PC-9 (cell line): ENCODE measurements at regions not wholly inside any gene's neighbourhood (a gene's known extent, or its start where the extent isn't known, plus 50 kb on each side); places are given as distances from the start of the nearest gene placed in this dataset.

Source experiments
- BruUV-seq: library from RNA; stranded (reverse); fragments of 400-500 nt; replicated peaks from 2 replicates; lab custom pipeline; 2021; lab: Mats Ljungman, UMichigan
- CTCF ChIA-PET: fragments of 300-600 bp; sonication (Branson Sonifier 250); formaldehyde crosslinking; loops from one replicate; lab custom pipeline; 2022; ENCODE audit warnings: antibody characterized with exemption; lab: Charles Lee
- POLR2A ChIA-PET: fragments of 300-600 bp; sonication (Branson Sonifier 250); formaldehyde crosslinking; loops from one replicate; lab custom pipeline; 2022; ENCODE audit warnings: antibody characterized with exemption; ENCODE audit not compliant: unreplicated experiment; lab: Charles Lee
- DNase-seq, 2 experiments: peaks; one replicate each; pipeline versions ENCODE4 v3.0.0 to v3.0.0-alpha.2; 2015 to 2022; ENCODE audit warnings: mixed read lengths in 1 of 2
- H2AFZ ChIP-seq: fragments of 200-600 bp; sonication (generic); 2 replicates; pipeline ENCODE4 v1.8.1; 2017; ENCODE audit warnings: antibody characterized with exemption
- H3F3A ChIP-seq: fragments of 200-600 bp; sonication (generic); 2 replicates; pipeline ENCODE4 v1.8.1; 2017; ENCODE audit warnings: antibody characterized with exemption, mild to moderate bottlenecking, low read depth; ENCODE audit not compliant: insufficient read depth
- H3K27ac ChIP-seq: fragments of 200-600 bp; sonication (generic); 2 replicates; pipeline ENCODE4 v1.6.1; 2016; ENCODE audit warnings: mixed run types
- H3K27me3 ChIP-seq: fragments of 200-600 bp; sonication (generic); 2 replicates; pipeline ENCODE4 v1.6.1; 2016; ENCODE audit warnings: low read depth, mixed run types; ENCODE audit not compliant: insufficient read depth
- H3K36me3 ChIP-seq: fragments of 200-600 bp; sonication (generic); 2 replicates; pipeline ENCODE4 v1.6.1; 2016; ENCODE audit warnings: low read depth, mixed run types
- H3K4me1 ChIP-seq: fragments of 200-600 bp; sonication (generic); replicated peaks from 2 replicates; pipeline ENCODE4 v1.6.1; 2016; ENCODE audit warnings: mixed run types; ENCODE audit not compliant: insufficient read depth
- H3K4me2 ChIP-seq: fragments of 200-600 bp; sonication (generic); 2 replicates; pipeline ENCODE4 v1.6.1; 2017; ENCODE audit warnings: mixed run types
- H3K4me3 ChIP-seq: fragments of 200-600 bp; sonication (generic); 2 replicates; pipeline ENCODE4 v1.6.1; 2016; ENCODE audit warnings: mixed run types
- H3K79me2 ChIP-seq: fragments of 200-600 bp; sonication (generic); 2 replicates; pipeline ENCODE4 v1.6.1; 2017; ENCODE audit warnings: low read depth, mixed run types
- H3K9me2 ChIP-seq: fragments of 200-600 bp; sonication (generic); 2 replicates; pipeline ENCODE4 v1.8.1; 2017; ENCODE audit warnings: mild to moderate bottlenecking; ENCODE audit not compliant: insufficient read depth
- H3K9me3 ChIP-seq: fragments of 200-600 bp; sonication (generic); 2 replicates; pipeline ENCODE4 v1.8.1; 2016; ENCODE audit warnings: low read depth; ENCODE audit not compliant: insufficient read depth
- H4K20me1 ChIP-seq: fragments of 200-600 bp; sonication (generic); 2 replicates; pipeline ENCODE4 v1.8.1; 2017; ENCODE audit not compliant: insufficient read depth
- CTCF ChIP-seq: fragments of 200-600 bp; sonication (generic); conservative IDR thresholded peaks from 2 replicates; pipeline ENCODE4 v1.6.1; 2017; ENCODE audit warnings: mixed run types, antibody characterized with exemption, mild to moderate bottlenecking, moderate library complexity
- EZH2 ChIP-seq: fragments of 200-600 bp; sonication (generic); IDR thresholded peaks from 2 replicates; pipeline ENCODE4 v1.8.0; 2017; ENCODE audit warnings: antibody characterized with exemption, low read depth
- intact Hi-C: fragments of 100-400 bp; cut with micrococcal nuclease; formaldehyde crosslinking; loops from one replicate; pipeline ENCODE4 v1.10.0; 2022; ENCODE audit not compliant: unreplicated experiment

- CTCF ChIA-PET, result no interaction called here
- intact Hi-C loops, result no loop called here
- Histone ChIP-seq H3K27ac (no peak overlapping the region), H3K9me2 (no peaks in the 10 kb centered on the region), H3K36me3 (no peaks in the 10 kb centered on the region), H3F3A (peaks cover 16% of the 10 kb centered on the region), H3K27me3 (no peaks in the 10 kb centered on the region), H3K9me3 (no peaks in the 10 kb centered on the region), H2AFZ (no peak overlapping the region), H3K4me3 (no peak overlapping the region), H3K79me2 (no peaks in the 10 kb centered on the region), H3K4me1 (peaks cover 18% of the 10 kb centered on the region), H3K4me2 (no peak overlapping the region), H4K20me1 (no peaks in the 10 kb centered on the region)
- TF ChIP-seq EZH2, result no peak
- TF ChIP-seq CTCF, result no peak
- DNase-seq, result no peak
- no TSS peak for BruUV-seq
- POLR2A ChIA-PET, result no interaction called here
These were observed 69.8 kb upstream of the KSR1 start for GRCh38 chr17:27386206-27387075.

GRCh38 chr17:27389542-27390140 lies 66.6 kb upstream of the KSR1 start:
- H4K20me1 ChIP-seq, result no peaks in the 10 kb centered on the region
- no peak for DNase-seq
- H3K9me2 ChIP-seq, result no peaks in the 10 kb centered on the region
- H3F3A ChIP-seq, result peaks cover 5% of the 10 kb centered on the region
- CTCF ChIA-PET, result no interaction called here
- no peaks in the 10 kb centered on the region for H3K36me3 ChIP-seq
- intact Hi-C loops, result no loop called here
- no peak overlapping the region for H3K27ac ChIP-seq
- TF ChIP-seq CTCF (no peak), EZH2 (no peak)
- no peak overlapping the region for H3K4me3 ChIP-seq
- H3K79me2 ChIP-seq, result no peaks in the 10 kb centered on the region
- no peak overlapping the region for H3K4me2 ChIP-seq
- no peak overlapping the region for H2AFZ ChIP-seq
- peaks cover 8% of the 10 kb centered on the region for H3K4me1 ChIP-seq
- H3K27me3 ChIP-seq, result no peaks in the 10 kb centered on the region
- POLR2A ChIA-PET, result no interaction called here
- H3K9me3 ChIP-seq, result peaks cover 2% of the 10 kb centered on the region; the same call in 1 of the 2 replicates
- no TSS peak for BruUV-seq

GRCh38 chr17:27390540-27390939 lies 65.7 kb upstream of the KSR1 start:
- no peak for DNase-seq
- intact Hi-C loops, result no loop called here
- H2AFZ ChIP-seq, result no peak overlapping the region
- no peaks in the 10 kb centered on the region for H4K20me1 ChIP-seq
- H3K36me3 ChIP-seq, result no peaks in the 10 kb centered on the region
- no peaks in the 10 kb centered on the region for H3K79me2 ChIP-seq
- no peaks in the 10 kb centered on the region for H3K4me1 ChIP-seq
- H3F3A ChIP-seq, result no peaks in the 10 kb centered on the region
- POLR2A ChIA-PET, result no interaction called here
- H3K4me2 ChIP-seq, result no peak overlapping the region
- H3K27ac ChIP-seq, result no peak overlapping the region
- BruUV-seq, result no TSS peak
- TF ChIP-seq EZH2 (no peak), CTCF (no peak)
- H3K9me3 ChIP-seq, result peaks cover 10% of the 10 kb centered on the region; the same call in 1 of the 2 replicates
- H3K27me3 ChIP-seq, result no peaks in the 10 kb centered on the region
- H3K9me2 ChIP-seq, result no peaks in the 10 kb centered on the region
- H3K4me3 ChIP-seq, result no peak overlapping the region
- CTCF ChIA-PET, result no interaction called here
